Mesodermal cell (in vitro differentiated cells): ENCODE measurements at regions not wholly inside any gene's neighbourhood (a gene's known extent, or its start where the extent isn't known, plus 50 kb on each side); places are given as distances from the start of the nearest gene placed in this dataset.

Experiments used
- H3K27ac ChIP-seq: 2 replicates; pipeline ENCODE4 v1.7.0; 2013; ENCODE audit warnings: mild to moderate bottlenecking, low read depth, low read length, moderate library complexity; ENCODE audit not compliant: severe bottlenecking
- H3K36me3 ChIP-seq: 2 replicates; pipeline ENCODE4 v1.7.1; 2013; ENCODE audit warnings: mild to moderate bottlenecking, low read length, moderate library complexity; ENCODE audit not compliant: control insufficient read depth, insufficient read depth
- H3K4me1 ChIP-seq: one replicate; pipeline ENCODE4 v1.7.1; 2013; ENCODE audit warnings: mild to moderate bottlenecking, low read length; ENCODE audit not compliant: insufficient read depth, control insufficient read depth, poor library complexity, severe bottlenecking
- H3K4me3 ChIP-seq: 2 replicates; pipeline ENCODE4 v1.7.0; 2013; ENCODE audit warnings: low read length, control low read depth, mild to moderate bottlenecking; ENCODE audit not compliant: insufficient read depth, poor library complexity, severe bottlenecking; ENCODE audit errors: extremely low read depth
- H3K9me3 ChIP-seq: 2 replicates; pipeline ENCODE4 v1.7.1; 2013; ENCODE audit warnings: mild to moderate bottlenecking, low read length, moderate library complexity; ENCODE audit not compliant: control insufficient read depth
- WGBS, 2 experiments: methylation state at CpG; one replicate each; pipeline ENCODE4 v1.1.5; 2013; ENCODE audit warnings: missing lambda C conversion rate in 2 of 2; ENCODE audit not compliant: insufficient coverage in 2 of 2; 5-methylcytosine and 5-hydroxymethylcytosine counted together

GRCh38 chr13:63086286-63086685 lies 1670.6 kb upstream of the PCDH20 start:
- Histone ChIP-seq H3K9me3 (no peaks in the 10 kb centered on the region), H3K4me1 (no peaks in the 10 kb centered on the region), H3K4me3 (no peak overlapping the region), H3K36me3 (no peaks in the 10 kb centered on the region), H3K27ac (no peak overlapping the region)
- WGBS, 2 experiments = 85 to 100% methylated on average over 1 to 2 of the region's 5 CpGs

DNA sequence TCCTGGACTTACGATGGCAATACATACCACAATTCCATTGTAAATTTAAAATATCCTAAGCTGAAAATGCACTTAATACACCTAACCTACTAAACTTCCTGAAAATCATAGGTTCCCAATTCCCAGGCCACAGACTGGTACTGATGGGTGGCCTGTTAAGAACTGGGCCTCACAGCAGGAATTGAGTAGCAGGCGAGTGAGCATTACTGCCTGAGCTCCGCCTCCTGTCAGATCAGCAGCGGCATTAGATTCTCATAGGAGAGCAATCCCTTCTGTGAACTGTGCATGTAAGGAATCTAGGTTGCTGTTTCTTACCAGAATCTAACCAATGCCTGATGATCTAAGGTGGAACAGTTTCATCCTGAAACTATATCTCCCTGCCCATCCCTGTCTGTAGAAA lies 1670.2 kb upstream of the PCDH20 start:
- H3K4me1 ChIP-seq = no peaks in the 10 kb centered on the region
- H3K4me3 ChIP-seq = no peak overlapping the region
- 79 to 86% methylated on average over 3 of the region's 4 CpGs for WGBS, 2 experiments

DNA sequence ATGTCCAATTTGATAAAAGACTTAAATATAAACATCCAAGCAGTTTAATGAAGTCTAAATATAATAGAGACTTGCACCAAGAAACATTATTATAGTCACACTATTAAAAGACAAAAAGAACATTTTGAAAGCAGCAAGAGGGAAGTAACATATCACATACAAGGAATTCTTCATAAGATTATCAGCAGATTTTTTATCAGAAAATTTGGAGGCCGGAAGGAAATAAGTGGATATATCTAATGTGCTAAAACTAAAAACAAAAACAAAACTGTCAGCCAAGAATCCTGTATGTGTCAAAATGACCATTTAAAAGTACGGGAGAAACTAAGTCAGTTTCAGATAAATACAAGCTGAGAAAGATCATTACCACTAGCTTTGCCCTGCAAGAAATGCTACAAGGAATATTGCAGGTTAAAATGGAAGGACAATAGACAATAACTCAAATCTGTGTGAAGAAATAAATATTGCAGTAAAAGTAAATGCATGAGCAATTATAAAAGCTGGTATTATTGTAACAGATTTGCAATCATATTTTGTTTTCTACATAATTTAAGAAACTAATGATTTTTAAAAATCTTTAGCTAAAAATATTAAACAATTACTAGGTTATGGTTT lies 1665.9 kb upstream of the PCDH20 start:
- H3K27ac ChIP-seq = no peak overlapping the region
- no peaks in the 10 kb centered on the region for H3K4me1 ChIP-seq
- 100% methylated on average over 1 of the region's 2 CpGs; no CpG with 5 or more reads in 1 of the 2 experiments for WGBS, 2 experiments
- no peaks in the 10 kb centered on the region for H3K9me3 ChIP-seq
- H3K4me3 ChIP-seq = no peak overlapping the region
- no peaks in the 10 kb centered on the region for H3K36me3 ChIP-seq

More for the DNA sequence above, 1670.2 kb upstream of the PCDH20 start:
- H3K27ac ChIP-seq = no peak overlapping the region
- H3K36me3 ChIP-seq = no peaks in the 10 kb centered on the region
- H3K9me3 ChIP-seq = no peaks in the 10 kb centered on the region

- no peaks in the 10 kb centered on the region for H3K4me1 ChIP-seq
- H3K36me3 ChIP-seq = no peaks in the 10 kb centered on the region
- no peak overlapping the region for H3K4me3 ChIP-seq
- no peak overlapping the region for H3K27ac ChIP-seq
- H3K9me3 ChIP-seq = no peaks in the 10 kb centered on the region
Measured at GRCh38 chr13:63075126-63075525, 1659.5 kb upstream of the PCDH20 start.

DNA sequence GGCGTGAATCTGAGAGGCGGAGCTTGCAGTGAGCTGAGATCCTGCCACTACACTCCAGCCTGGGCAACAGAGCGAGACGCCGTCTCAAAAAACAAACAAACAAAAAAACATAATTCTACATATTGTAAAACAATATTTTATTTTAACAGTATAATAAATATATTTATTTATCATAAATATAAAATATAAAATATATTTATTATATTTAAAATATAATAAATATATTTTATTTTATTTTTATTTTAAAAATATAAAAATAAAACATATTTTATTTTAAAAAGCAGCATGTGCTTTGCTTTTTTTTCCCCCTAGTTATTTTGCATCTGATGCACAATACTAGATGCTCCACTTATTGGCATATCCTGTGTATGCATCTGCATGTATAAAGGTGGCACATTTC lies 1634.6 kb upstream of the PCDH20 start:
- Histone ChIP-seq H3K4me3 (no peak overlapping the region), H3K4me1 (no peaks in the 10 kb centered on the region), H3K27ac (no peak overlapping the region), H3K9me3 (no peaks in the 10 kb centered on the region), H3K36me3 (no peaks in the 10 kb centered on the region)
- no CpG with 5 or more reads among the region's 5 CpGs for WGBS, 2 experiments

- Histone ChIP-seq H3K4me3 (no peak overlapping the region), H3K27ac (no peak overlapping the region), H3K4me1 (no peaks in the 10 kb centered on the region), H3K9me3 (no peaks in the 10 kb centered on the region), H3K36me3 (no peaks in the 10 kb centered on the region)
Measured at GRCh38 chr13:63048653-63049052, 1633.0 kb upstream of the PCDH20 start.

DNA sequence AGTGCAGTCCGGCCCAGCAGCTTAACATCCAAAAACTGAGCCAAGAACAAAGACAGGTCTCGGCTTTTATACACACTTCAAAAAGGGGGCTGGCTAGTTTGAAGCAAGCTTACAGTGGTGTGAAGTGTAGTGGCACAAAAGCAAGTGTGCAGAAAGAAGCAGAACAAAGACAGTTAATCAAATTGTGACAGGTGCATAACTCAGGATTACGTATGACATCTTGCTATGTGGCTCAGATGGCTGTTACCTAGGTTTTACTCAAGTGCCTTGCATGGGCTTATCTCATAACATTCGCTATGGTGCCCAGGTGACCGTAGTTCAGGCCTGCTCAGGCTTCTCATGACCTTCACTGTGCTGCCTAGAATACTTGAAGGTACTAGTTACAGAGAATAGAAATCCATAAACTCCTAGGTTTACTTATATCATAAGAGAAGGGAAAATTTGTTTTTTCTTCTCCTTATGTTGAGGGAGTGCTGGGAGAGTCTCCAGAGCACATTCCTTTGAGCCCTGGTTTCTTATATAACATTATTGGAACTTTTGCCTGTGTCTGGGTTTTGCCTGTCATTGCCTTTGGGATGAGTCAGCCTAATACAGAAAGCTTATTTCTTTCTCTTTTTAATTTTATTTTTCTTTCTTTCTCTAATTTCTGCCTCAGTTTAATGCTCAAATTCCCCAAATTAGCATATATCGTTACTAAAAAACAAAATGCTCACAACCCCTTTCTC lies 1629.1 kb upstream of the PCDH20 start:
- Histone ChIP-seq H3K9me3 (no peaks in the 10 kb centered on the region), H3K4me1 (no peaks in the 10 kb centered on the region), H3K36me3 (no peaks in the 10 kb centered on the region), H3K27ac (no peak overlapping the region), H3K4me3 (no peak overlapping the region)
- WGBS, 2 experiments = 57 to 60% methylated on average over 3 to 5 of the region's 6 CpGs

DNA sequence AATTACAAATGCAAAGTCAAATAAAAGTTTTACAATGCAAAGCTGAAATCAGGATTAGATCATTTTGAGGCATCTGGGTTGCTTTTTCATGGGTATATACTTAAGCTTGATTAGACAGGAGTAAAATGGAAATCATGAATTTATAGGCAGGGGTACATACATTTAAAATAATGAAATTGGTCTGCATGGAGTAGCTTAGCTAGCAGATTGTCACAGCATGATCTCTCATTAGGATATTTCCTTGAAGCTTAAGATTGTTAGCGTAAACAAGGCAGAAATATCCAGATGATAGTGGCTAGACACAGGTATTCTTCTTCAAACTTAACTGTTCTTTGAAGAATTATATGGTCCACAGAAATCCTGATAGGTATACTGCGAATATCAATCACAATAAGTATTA lies 1627.0 kb upstream of the PCDH20 start:
- WGBS, 2 experiments = 60 to 80% methylated on average over 1 of the region's 2 CpGs
- H3K4me3 ChIP-seq = no peak overlapping the region
- H3K9me3 ChIP-seq = no peaks in the 10 kb centered on the region
- H3K36me3 ChIP-seq = no peaks in the 10 kb centered on the region
- no peaks in the 10 kb centered on the region for H3K4me1 ChIP-seq
- H3K27ac ChIP-seq = no peak overlapping the region

DNA sequence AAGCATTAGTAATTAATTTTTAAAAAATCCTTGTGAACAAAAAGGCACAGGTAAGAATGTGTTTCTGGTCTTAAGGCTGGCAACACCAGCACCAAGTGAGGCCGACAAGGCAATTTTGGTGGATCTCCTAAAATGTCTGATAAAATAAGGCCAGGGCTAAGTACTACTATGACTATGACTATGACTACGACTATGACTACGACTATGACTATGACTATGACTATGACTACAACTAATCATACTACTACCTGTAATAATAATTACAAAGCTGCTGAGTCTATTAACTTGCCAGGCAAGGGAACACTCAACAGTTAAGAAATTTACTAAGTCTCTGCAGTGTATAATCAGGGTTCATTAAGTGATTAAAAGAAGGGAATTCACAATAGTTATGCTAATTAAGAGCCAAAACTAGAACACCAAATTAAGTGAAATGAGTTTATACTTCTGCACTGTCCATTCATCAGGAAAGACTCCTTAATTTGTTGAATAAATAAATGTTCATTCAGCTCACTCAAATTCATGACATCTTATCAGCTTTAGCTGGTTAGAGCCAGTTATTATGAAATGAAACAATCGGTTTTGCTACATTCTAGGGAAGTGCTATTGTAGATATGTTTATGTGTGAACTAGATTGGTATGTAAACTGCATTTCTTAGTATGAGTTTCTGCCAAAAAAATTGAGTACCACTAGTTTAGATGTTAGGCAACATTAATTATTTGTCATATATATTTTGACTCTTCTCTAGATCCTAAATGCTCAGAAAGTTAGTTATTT lies 1626.2 kb upstream of the PCDH20 start:
- Histone ChIP-seq H3K4me1 (no peaks in the 10 kb centered on the region), H3K9me3 (no peaks in the 10 kb centered on the region), H3K27ac (no peak overlapping the region), H3K4me3 (no peak overlapping the region), H3K36me3 (no peaks in the 10 kb centered on the region)
- WGBS, 2 experiments = 100% methylated on average over 2 of the region's 4 CpGs

GRCh38 chr13:63026285-63026797 lies 1610.7 kb upstream of the PCDH20 start:
- no peak overlapping the region for H3K4me3 ChIP-seq
- H3K27ac ChIP-seq = no peak overlapping the region
- 60% methylated on average over 1 of the region's 3 CpGs; no CpG with 5 or more reads in 1 of the 2 experiments for WGBS, 2 experiments
- H3K4me1 ChIP-seq = no peaks in the 10 kb centered on the region
- H3K36me3 ChIP-seq = no peaks in the 10 kb centered on the region
- no peaks in the 10 kb centered on the region for H3K9me3 ChIP-seq

GRCh38 chr13:63025741-63026140 lies 1610.1 kb upstream of the PCDH20 start:
- Histone ChIP-seq H3K9me3 (no peaks in the 10 kb centered on the region), H3K4me3 (no peak overlapping the region), H3K36me3 (no peaks in the 10 kb centered on the region), H3K4me1 (no peaks in the 10 kb centered on the region), H3K27ac (no peak overlapping the region)
- no CpG with 5 or more reads among the region's 1 CpG for WGBS, 2 experiments
